ENCODE measurements at regions not wholly inside any gene's neighbourhood (a gene's known extent, or its start where the extent isn't known, plus 50 kb on each side); places are given as distances from the start of the nearest gene placed in this dataset.

DNA sequence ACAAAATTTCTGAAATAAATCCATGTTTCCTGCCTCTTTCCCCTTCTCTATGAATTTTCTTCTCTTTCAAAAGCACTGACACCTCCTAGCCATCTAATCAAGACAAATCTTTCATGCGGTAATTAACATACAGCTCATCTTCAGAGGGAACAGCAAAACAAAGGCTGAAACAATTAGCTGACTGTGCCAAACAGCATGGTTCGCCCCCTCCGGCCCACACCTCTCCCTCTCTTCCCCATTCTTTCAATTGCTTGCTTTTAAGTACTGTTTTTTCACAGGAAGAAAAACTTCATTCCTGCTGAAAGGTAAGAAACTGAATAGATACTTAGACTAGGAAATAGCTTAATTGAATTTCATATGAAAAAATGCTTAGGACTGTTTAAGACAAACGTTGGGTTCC lies 291.1 kb upstream of the NOCT start:
- no peaks in the 10 kb centered on the region for H3K4me1 Mint-ChIP-seq (ENCODE audit: low read depth)
- CTCF ChIA-PET: no interaction called here
- TF ChIP-seq, protein P1, sequence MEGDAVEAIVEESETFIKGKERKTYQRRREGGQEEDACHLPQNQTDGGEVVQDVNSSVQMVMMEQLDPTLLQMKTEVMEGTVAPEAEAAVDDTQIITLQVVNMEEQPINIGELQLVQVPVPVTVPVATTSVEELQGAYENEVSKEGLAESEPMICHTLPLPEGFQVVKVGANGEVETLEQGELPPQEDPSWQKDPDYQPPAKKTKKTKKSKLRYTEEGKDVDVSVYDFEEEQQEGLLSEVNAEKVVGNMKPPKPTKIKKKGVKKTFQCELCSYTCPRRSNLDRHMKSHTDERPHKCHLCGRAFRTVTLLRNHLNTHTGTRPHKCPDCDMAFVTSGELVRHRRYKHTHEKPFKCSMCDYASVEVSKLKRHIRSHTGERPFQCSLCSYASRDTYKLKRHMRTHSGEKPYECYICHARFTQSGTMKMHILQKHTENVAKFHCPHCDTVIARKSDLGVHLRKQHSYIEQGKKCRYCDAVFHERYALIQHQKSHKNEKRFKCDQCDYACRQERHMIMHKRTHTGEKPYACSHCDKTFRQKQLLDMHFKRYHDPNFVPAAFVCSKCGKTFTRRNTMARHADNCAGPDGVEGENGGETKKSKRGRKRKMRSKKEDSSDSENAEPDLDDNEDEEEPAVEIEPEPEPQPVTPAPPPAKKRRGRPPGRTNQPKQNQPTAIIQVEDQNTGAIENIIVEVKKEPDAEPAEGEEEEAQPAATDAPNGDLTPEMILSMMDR (IDR thresholded peaks at IDR 0.05): no peak

DNA sequence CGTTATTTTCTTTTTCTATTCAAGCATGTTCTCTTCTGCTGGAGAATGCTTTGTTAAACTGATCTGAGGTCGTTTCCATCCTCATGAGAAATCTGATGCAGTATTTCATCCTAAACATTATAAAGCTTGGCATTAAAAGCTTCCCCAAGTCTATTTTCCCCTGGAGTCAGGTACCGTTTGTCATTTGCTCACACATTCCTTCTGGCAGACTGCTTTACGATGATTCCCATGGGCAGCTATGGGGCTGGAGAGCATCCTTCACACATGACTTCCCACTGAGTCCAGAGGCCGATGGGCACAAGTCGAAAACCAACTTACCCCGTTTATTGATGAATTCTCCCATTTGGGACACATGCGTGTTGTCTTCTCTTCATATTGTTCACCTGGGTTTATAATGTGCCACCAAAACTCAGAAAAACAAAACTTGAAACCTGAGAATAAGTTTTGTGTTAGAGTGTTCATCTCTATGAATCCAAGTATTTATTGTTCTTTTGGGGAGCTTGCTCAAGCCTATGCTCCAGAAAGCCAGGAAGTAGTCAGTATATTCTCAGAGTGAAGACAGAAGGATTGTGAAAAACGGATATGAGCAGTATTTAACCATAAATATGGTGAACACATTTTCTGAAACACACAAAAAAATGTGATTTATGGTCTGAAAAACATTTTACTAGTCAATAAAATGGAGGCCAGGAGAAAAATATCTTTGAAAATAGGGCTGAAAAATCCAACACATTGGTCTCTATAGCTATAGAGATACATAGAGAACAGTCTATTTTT lies 298.8 kb upstream of the NOCT start:
- intact Hi-C loops (cut with DNase I, micrococcal nuclease): no loop called here

More for the DNA sequence above, 291.1 kb upstream of the NOCT start:
- H3K4me1 ChIP-seq (ENCODE audit: insufficient read depth, low read length): no peaks in the 10 kb centered on the region
- no peaks in the 10 kb centered on the region for H3K9me3 ChIP-seq (ENCODE audit: control insufficient read depth in 1 of 2, insufficient read depth in 1 of 2, low read length in 2 of 2)
- H3K27me3 Mint-ChIP-seq: peaks cover 12% of the 10 kb centered on the region
- POLR2A ChIA-PET: no interaction called here
- DNase-seq: no peak
- no peaks in the 10 kb centered on the region for H3K36me3 ChIP-seq (ENCODE audit: insufficient read depth, low read length)
- H3K4me3 ChIP-seq (ENCODE audit: low read length): no peak overlapping the region
- no peak overlapping the region for H3K4me3 Mint-ChIP-seq
- H3K27ac ChIP-seq (ENCODE audit: low read depth in 1 of 2, low read length in 2 of 2): no peak overlapping the region
- H3K9me3 Mint-ChIP-seq: no peaks in the 10 kb centered on the region
- no peaks in the 10 kb centered on the region for H3K36me3 Mint-ChIP-seq (ENCODE audit: low read depth)
- intact Hi-C loops (cut with DNase I, micrococcal nuclease): no loop called here
- no peaks in the 10 kb centered on the region for H3K27me3 ChIP-seq (ENCODE audit: control insufficient read depth in 1 of 2, insufficient read depth in 2 of 2, low read length in 2 of 2)
- no peak for ATAC-seq (ENCODE audit: poor library complexity)
- no peak overlapping the region for H3K27ac Mint-ChIP-seq

DNA sequence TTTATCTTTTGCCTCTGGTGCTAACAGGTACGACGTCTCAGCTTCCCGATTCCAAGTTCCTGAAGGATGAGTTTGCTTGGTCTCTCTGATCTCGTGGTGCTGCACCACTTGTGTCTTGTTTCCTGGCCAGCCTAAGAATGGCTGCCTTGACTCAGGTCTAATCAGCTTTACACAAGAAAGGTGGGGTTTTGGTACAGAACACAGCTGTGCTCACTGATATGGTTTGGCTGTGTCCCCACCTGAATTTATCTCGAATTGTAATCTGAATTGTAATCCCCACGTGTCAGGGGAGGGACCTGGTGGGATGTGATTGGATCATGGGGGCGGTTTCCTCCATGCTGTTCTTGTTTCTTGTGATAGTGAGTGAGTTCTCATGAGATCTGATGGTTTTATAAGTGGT lies 305.3 kb upstream of the NOCT start:
- peaks cover 26% of the 10 kb centered on the region for H3K27me3 Mint-ChIP-seq
- no peak overlapping the region for H3K27ac ChIP-seq (ENCODE audit: low read depth in 1 of 2, low read length in 2 of 2)
- H3K4me3 ChIP-seq (ENCODE audit: low read length): no peak overlapping the region
- no peaks in the 10 kb centered on the region for H3K36me3 ChIP-seq (ENCODE audit: insufficient read depth, low read length)
- TF ChIP-seq, protein P1 (IDR thresholded peaks at IDR 0.05): no peak
- H3K4me3 Mint-ChIP-seq: no peak overlapping the region
- H3K36me3 Mint-ChIP-seq (ENCODE audit: low read depth): no peaks in the 10 kb centered on the region
- POLR2A ChIA-PET: no interaction called here
- no peaks in the 10 kb centered on the region for H3K9me3 Mint-ChIP-seq
- H3K27me3 ChIP-seq (ENCODE audit: control insufficient read depth in 1 of 2, insufficient read depth in 2 of 2, low read length in 2 of 2): peaks cover 0 to 5% of the 10 kb centered on the region in 2 experiments
- H3K4me1 Mint-ChIP-seq (ENCODE audit: low read depth): no peaks in the 10 kb centered on the region
- intact Hi-C loops (cut with DNase I, micrococcal nuclease): no loop called here
- DNase-seq: no peak
- H3K9me3 ChIP-seq (ENCODE audit: control insufficient read depth in 1 of 2, insufficient read depth in 1 of 2, low read length in 2 of 2): no peaks in the 10 kb centered on the region
- no peaks in the 10 kb centered on the region for H3K4me1 ChIP-seq (ENCODE audit: insufficient read depth, low read length)
- no peak for ATAC-seq (ENCODE audit: poor library complexity)
- no peak overlapping the region for H3K27ac Mint-ChIP-seq
- CTCF ChIA-PET: no interaction called here

More for the DNA sequence above, 298.8 kb upstream of the NOCT start:
- H3K27ac Mint-ChIP-seq: no peak overlapping the region
- TF ChIP-seq, protein P1 (IDR thresholded peaks at IDR 0.05): no peak
- H3K36me3 Mint-ChIP-seq (ENCODE audit: low read depth): no peaks in the 10 kb centered on the region
- ChIA-PET POLR2A (no interaction called here), CTCF (no interaction called here)
- peaks cover 10% of the 10 kb centered on the region for H3K27me3 Mint-ChIP-seq
- DNase-seq (no peak), ATAC-seq (ENCODE audit: poor library complexity) (no peak)
- H3K4me1 Mint-ChIP-seq (ENCODE audit: low read depth): no peaks in the 10 kb centered on the region
- Histone ChIP-seq H3K4me1 (ENCODE audit: insufficient read depth, low read length) (no peaks in the 10 kb centered on the region), H3K27ac (ENCODE audit: low read depth in 1 of 2, low read length in 2 of 2) (no peak overlapping the region), H3K9me3 (ENCODE audit: control insufficient read depth in 1 of 2, insufficient read depth in 1 of 2, low read length in 2 of 2) (no peaks in the 10 kb centered on the region), H3K27me3 (ENCODE audit: control insufficient read depth in 1 of 2, insufficient read depth in 2 of 2, low read length in 2 of 2) (peaks cover 0 to 3% of the 10 kb centered on the region in 2 experiments), H3K4me3 (ENCODE audit: low read length) (no peak overlapping the region), H3K36me3 (ENCODE audit: insufficient read depth, low read length) (no peaks in the 10 kb centered on the region)
- H3K4me3 Mint-ChIP-seq: no peak overlapping the region
- H3K9me3 Mint-ChIP-seq: no peaks in the 10 kb centered on the region

All from CD4-positive, alpha-beta T cell (primary cell).